H9 (cell line): ENCODE measurements at regions not wholly inside any gene's neighbourhood (a gene's known extent, or its start where the extent isn't known, plus 50 kb on each side); places are given as distances from the start of the nearest gene placed in this dataset.

Experiments used
- DNase-seq: peaks from one replicate; pipeline ENCODE4 v3.0.0-alpha.2; 2017
- H2AFZ ChIP-seq: one replicate; pipeline ENCODE4 v1.6.1; 2013; ENCODE audit warnings: mild to moderate bottlenecking, low read length, control low read depth, moderate library complexity
- H2AK5ac ChIP-seq: 2 replicates; pipeline ENCODE4 v1.6.1; 2013; ENCODE audit warnings: low read length, control low read depth, mixed read lengths; ENCODE audit not compliant: insufficient read length
- H2BK120ac ChIP-seq: one replicate; pipeline ENCODE4 v1.6.1; 2013; ENCODE audit warnings: low read depth, mild to moderate bottlenecking, low read length, control low read depth, inconsistent platforms; ENCODE audit not compliant: poor library complexity, severe bottlenecking
- H2BK12ac ChIP-seq: 2 replicates; pipeline ENCODE4 v1.6.1; 2013; ENCODE audit warnings: low read length, control low read depth, mixed read lengths, low read depth; ENCODE audit not compliant: insufficient read length
- H2BK15ac ChIP-seq: 2 replicates; pipeline ENCODE4 v1.6.1; 2013; ENCODE audit warnings: low read depth, low read length, control low read depth
- H2BK20ac ChIP-seq: one replicate; pipeline ENCODE4 v1.6.1; 2013; ENCODE audit warnings: low read depth, mild to moderate bottlenecking, low read length, control low read depth, inconsistent platforms; ENCODE audit not compliant: poor library complexity, severe bottlenecking
- H2BK5ac ChIP-seq: 2 replicates; pipeline ENCODE4 v1.6.1; 2013; ENCODE audit warnings: low read length, control low read depth, mixed read lengths; ENCODE audit not compliant: insufficient read length
- H3K14ac ChIP-seq: 2 replicates; pipeline ENCODE4 v1.6.1; 2013; ENCODE audit warnings: low read length, control low read depth; ENCODE audit not compliant: insufficient read depth
- H3K18ac ChIP-seq: 2 replicates; pipeline ENCODE4 v1.6.1; 2013; ENCODE audit warnings: low read depth, mild to moderate bottlenecking, mixed read lengths, low read length, control low read depth; ENCODE audit not compliant: insufficient read length
- H3K23ac ChIP-seq: 2 replicates; pipeline ENCODE4 v1.6.1; 2013; ENCODE audit warnings: low read length, control low read depth, mixed read lengths, low read depth; ENCODE audit not compliant: insufficient read length
- H3K23me2 ChIP-seq: 2 replicates; pipeline ENCODE4 v1.6.1; 2013; ENCODE audit warnings: low read depth, mild to moderate bottlenecking, mixed read lengths, low read length, control low read depth; ENCODE audit not compliant: insufficient read length, poor library complexity, severe bottlenecking
- H3K27ac ChIP-seq: 2 replicates; pipeline ENCODE4 v1.5.1; 2013; ENCODE audit warnings: low read length, control low read depth, mixed read lengths, low read depth; ENCODE audit not compliant: insufficient read length
- H3K27me3 ChIP-seq: 2 replicates; pipeline ENCODE4 v1.6.1; 2013; ENCODE audit warnings: low read length, control low read depth, inconsistent platforms; ENCODE audit not compliant: insufficient read depth
- H3K4ac ChIP-seq: 2 replicates; pipeline ENCODE4 v1.6.1; 2013; ENCODE audit warnings: low read depth, mild to moderate bottlenecking, control low read depth, inconsistent platforms, low read length, moderate library complexity
- H3K4me1 ChIP-seq: 2 replicates; pipeline ENCODE4 v1.6.1; 2013; ENCODE audit warnings: low read length, control low read depth, inconsistent platforms; ENCODE audit not compliant: insufficient read depth
- H3K4me2 ChIP-seq: 2 replicates; pipeline ENCODE4 v1.6.1; 2013; ENCODE audit warnings: low read length, control low read depth, mixed read lengths; ENCODE audit not compliant: insufficient read length, insufficient read depth
- H3K56ac ChIP-seq: 2 replicates; pipeline ENCODE4 v1.6.1; 2013; ENCODE audit warnings: low read depth, mild to moderate bottlenecking, mixed read lengths, low read length, control low read depth; ENCODE audit not compliant: insufficient read length
- H3K79me1 ChIP-seq: 2 replicates; pipeline ENCODE4 v1.6.1; 2013; ENCODE audit warnings: low read depth, mild to moderate bottlenecking, moderate library complexity, low read length, control low read depth, inconsistent platforms; ENCODE audit not compliant: insufficient read depth, poor library complexity, severe bottlenecking
- H3K79me2 ChIP-seq: 2 replicates; pipeline ENCODE4 v1.6.1; 2013; ENCODE audit warnings: low read length, control low read depth, inconsistent platforms; ENCODE audit not compliant: insufficient read depth
- H3K9ac ChIP-seq: 2 replicates; pipeline ENCODE4 v1.6.1; 2013; ENCODE audit warnings: low read length, control low read depth, mixed read lengths; ENCODE audit not compliant: insufficient read length; ENCODE audit errors: extremely low read depth
- H3K9me3 ChIP-seq: one replicate; pipeline ENCODE4 v1.6.1; 2013; ENCODE audit warnings: low read depth, low read length, inconsistent platforms; ENCODE audit not compliant: control insufficient read depth
- H3T11ph ChIP-seq: one replicate; pipeline ENCODE4 v1.6.1; 2013; ENCODE audit warnings: mild to moderate bottlenecking, low read length, control low read depth, inconsistent platforms
- H4K20me1 ChIP-seq: one replicate; pipeline ENCODE4 v1.6.1; 2013; ENCODE audit not compliant: control insufficient read depth, insufficient read length, insufficient read depth
- H4K5ac ChIP-seq: 2 replicates; pipeline ENCODE4 v1.6.1; 2013; ENCODE audit warnings: low read depth, mild to moderate bottlenecking, mixed read lengths, low read length, control low read depth; ENCODE audit not compliant: insufficient read length
- H4K8ac ChIP-seq: replicated peaks from 2 replicates; pipeline ENCODE4 v1.6.1; 2013; ENCODE audit warnings: low read length, control low read depth, mixed read lengths, low read depth; ENCODE audit not compliant: insufficient read length
- H4K91ac ChIP-seq: 2 replicates; pipeline ENCODE4 v1.6.1; 2013; ENCODE audit warnings: low read depth, mild to moderate bottlenecking, moderate library complexity, mixed read lengths, low read length, control low read depth; ENCODE audit not compliant: insufficient read length
- H3K27ac Mint-ChIP-seq, 3 experiments: 2 replicates in 2 of 3; 3 replicates in 1 of 3; pipeline ENCODE4 v1.8.0; 2020 to 2021; ENCODE audit warnings: mixed read lengths in 3 of 3, mild to moderate bottlenecking in 1 of 3, moderate library complexity in 1 of 3
- H3K27me3 Mint-ChIP-seq: 2 replicates; pipeline ENCODE4 v1.8.0; 2021; ENCODE audit warnings: low read depth, mild to moderate bottlenecking, moderate library complexity, mixed read lengths
- H3K36me3 Mint-ChIP-seq, 3 experiments: 2 replicates in 2 of 3; 3 replicates in 1 of 3; pipeline ENCODE4 v1.8.0; 2020 to 2021; ENCODE audit warnings: low read depth in 3 of 3, mixed read lengths in 3 of 3; ENCODE audit not compliant: insufficient read depth in 1 of 3
- H3K4me1 Mint-ChIP-seq, 2 experiments: 2 replicates each; pipeline ENCODE4 v1.8.0; 2020; ENCODE audit warnings: mixed read lengths in 2 of 2
- H3K4me3 Mint-ChIP-seq, 2 experiments: 2 replicates in 1 of 2; 3 replicates in 1 of 2; pipeline ENCODE4 v1.8.0; 2020 to 2021; ENCODE audit warnings: mild to moderate bottlenecking in 2 of 2, mixed read lengths in 2 of 2, moderate library complexity in 1 of 2
- H3K9me3 Mint-ChIP-seq, 2 experiments: 2 replicates in 1 of 2; 3 replicates in 1 of 2; pipeline ENCODE4 v1.8.0; 2020; ENCODE audit warnings: mild to moderate bottlenecking in 2 of 2, mixed read lengths in 2 of 2, moderate library complexity in 1 of 2
- CTCF ChIP-seq: fragments of 200-600 bp; sonication (generic); conservative IDR thresholded peaks from 3 replicates; pipeline ENCODE4 v1.8.0; 2021; ENCODE audit warnings: antibody characterized with exemption, mild to moderate bottlenecking
- WGBS: extraction: QIAGEN DNeasy Blood & Tissue Kit; methylation state at CpG from one replicate; pipeline ENCODE4 v1.1.7; 2013; ENCODE audit warnings: missing lambda C conversion rate, low lambda C conversion rate, mixed read lengths; ENCODE audit not compliant: insufficient read length; ENCODE audit errors: extremely low coverage; 5-methylcytosine and 5-hydroxymethylcytosine counted together

DNA sequence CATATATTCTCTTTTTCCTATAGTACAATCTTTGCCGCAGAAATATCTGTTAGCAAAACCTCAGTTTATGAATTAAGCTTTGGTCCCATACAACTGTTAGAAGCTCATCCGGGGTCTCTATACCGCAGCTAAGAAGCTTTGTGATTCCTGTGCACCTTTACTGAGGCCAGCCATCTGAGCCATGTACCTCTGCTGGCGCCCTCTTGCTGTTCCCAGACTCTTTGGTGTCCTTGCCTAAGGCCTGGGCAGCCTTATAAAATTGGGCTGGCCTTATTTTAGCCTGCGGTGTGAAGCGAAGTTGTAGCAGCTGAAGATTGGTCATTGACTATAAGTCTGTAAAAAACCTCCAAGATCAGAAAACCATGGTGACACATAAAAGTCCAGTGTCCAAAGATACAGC, 1135.1 kb upstream of the CHAC2 start:
- 0 out of 4 replicates have a peak, but pooled peaks cover 0 to 2% of the 10 kb centered on the region in 2 experiments for H3K4me1 Mint-ChIP-seq
- no peaks in the 10 kb centered on the region for H3K27me3 Mint-ChIP-seq
- Histone ChIP-seq H3K9ac (no peak overlapping the region), H3K23ac (no peak overlapping the region), H3K79me1 (no peaks in the 10 kb centered on the region), H4K5ac (no peak overlapping the region), H3K4me1 (no peaks in the 10 kb centered on the region), H2BK20ac (no peak overlapping the region), H2AK5ac (no peak overlapping the region), H3K27me3 (no peaks in the 10 kb centered on the region), H3K4me2 (no peak overlapping the region), H4K91ac (no peak overlapping the region), H3K14ac (no peak overlapping the region), H2BK5ac (no peak overlapping the region), H3K27ac (no peak overlapping the region), H2BK120ac (no peak overlapping the region), H3K9me3 (no peaks in the 10 kb centered on the region), H3K18ac (no peak overlapping the region), H4K20me1 (no peaks in the 10 kb centered on the region), H3K4ac (no peak overlapping the region), H2BK12ac (no peak overlapping the region), H3K56ac (no peak overlapping the region), H2AFZ (no peak overlapping the region), H2BK15ac (no peak overlapping the region), H3K23me2 (no peaks in the 10 kb centered on the region), H4K8ac (no peak overlapping the region), H3T11ph (no peak overlapping the region), H3K79me2 (no peaks in the 10 kb centered on the region)
- H3K27ac Mint-ChIP-seq = no peak overlapping the region
- H3K4me3 Mint-ChIP-seq = no peak overlapping the region
- H3K9me3 Mint-ChIP-seq = peaks cover 3 to 7% of the 10 kb centered on the region in 2 experiments; a peak in 4 of 5 replicates
- TF ChIP-seq CTCF = peak; percentile 54; the same call in 2 of the 3 replicates
- peaks cover 3 to 10% (median 5%) of the 10 kb centered on the region in 3 experiments; a peak in 5 of 7 replicates for H3K36me3 Mint-ChIP-seq
- DNase-seq = peak; percentile 62
- WGBS = no CpG with 5 or more reads among the region's 6 CpGs
